GDM1 (cell line): ENCODE measurements at regions not wholly inside any gene's neighbourhood (a gene's known extent, or its start where the extent isn't known, plus 50 kb on each side); places are given as distances from the start of the nearest gene placed in this dataset.
"Not testable (repeated sequence)": the region's sequence is repeated elsewhere in the genome, so short reads cannot be mapped to it uniquely, and the experiment has no call there.

Experiments
- DNase-seq: peaks from one replicate; lab custom pipeline; 2025; lab: John Stamatoyannopoulos, UW

DNA sequence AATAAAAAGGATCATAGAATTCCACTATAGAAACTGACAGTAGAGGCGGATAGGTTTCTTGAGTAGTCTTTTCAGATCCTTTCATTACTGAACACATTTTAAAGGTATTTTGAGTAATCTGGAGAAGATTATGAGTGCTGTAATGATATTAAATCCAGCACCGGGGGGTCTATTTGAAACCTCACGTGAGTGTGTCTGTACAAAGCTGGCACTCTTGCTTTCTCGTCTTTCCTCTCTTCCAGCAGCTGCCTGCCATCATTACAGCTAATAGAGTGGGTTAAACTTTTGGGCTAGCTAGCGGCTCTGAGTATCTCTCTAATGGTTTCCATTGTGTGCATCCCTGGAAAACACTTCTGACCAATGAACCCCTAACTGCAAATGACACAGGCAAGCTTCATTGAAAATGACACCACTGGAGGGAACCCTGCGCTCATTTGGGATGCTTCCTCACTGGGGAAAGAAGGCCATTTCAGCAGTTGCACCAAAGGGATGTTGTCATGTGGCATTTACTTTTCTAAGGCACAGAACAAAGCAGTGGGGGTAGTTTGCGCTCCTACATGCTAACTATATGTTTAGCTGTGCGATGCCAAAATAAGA lies 101.0 kb downstream of the HRH4 start:
- DNase-seq = no peak

DNA sequence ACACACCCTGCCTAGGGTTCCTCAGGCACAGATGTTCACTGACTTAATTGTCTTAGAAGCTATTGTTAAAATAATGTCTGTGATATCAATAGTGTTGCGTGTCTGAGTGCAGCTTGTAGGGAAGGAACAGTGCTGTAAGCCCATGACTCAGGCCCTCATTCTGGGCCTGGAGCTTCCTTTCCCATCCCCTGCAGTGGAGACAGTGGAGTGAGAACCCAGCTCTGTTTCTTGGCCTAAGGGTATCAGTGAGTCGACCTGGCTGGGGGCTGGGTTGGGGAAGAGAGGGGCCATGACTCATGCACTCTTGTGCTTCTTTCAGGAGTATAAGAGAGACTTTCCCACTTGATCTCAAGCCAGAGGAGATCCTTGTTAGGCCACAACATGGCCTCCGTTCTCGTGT lies 106.8 kb downstream of the HRH4 start:
- DNase-seq = no peak

DNA sequence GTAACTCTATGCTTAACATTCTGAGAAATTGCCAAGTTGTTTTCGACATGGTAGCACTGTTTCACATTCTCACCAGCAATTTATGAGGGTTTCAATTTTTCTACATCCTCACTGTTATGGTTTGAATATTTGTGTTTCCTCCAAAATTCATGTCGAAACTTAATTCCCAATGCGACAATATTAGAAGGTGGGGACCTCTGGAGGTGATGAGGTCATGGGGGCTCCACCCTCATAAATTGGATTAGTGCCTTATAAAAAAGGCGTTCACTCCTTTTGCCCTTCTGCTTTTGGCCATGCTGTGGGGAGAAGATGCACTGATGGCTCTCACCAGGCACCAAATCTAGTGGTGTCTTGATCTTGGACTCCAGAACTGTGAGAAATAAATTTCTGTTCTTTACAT lies 110.3 kb downstream of the HRH4 start:
- no peak for DNase-seq

DNA sequence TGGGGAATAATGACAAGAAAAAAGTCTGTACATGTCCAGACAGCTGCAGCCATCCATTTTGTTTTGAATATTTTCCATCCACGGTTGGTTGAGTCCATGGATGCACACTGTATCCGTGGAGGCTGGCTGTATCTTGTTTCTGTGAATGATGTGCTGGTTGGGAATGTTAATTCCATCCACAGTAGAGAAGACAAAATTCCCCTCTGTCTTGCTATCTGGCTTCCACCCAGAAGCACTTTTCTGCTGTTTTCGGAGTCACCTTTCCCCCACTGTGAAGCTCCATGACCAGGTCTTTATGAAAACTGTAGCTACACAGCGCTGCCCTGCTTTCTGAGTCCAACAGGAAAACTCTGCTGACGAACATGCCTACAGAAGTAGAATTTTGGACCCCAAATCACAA lies 122.3 kb downstream of the HRH4 start:
- DNase-seq = no peak

DNA sequence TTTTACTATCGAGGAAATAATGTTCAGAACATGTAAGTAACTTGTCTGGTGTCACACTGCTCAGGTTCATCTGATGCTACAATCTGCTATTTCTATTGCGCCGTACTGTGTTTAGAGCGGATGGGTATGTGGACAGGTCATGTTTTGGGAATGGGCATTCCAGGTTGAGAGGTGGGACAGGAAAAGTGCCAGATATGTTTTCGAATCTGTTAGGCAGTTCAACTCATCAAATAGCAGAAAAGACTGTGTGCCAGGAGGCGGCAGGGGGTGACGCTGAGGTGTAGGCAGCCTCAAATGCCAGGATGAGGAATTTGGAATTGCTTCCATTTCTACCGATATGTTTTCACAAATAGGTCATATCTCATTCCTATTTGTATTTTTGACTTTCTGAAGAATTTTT lies 123.8 kb downstream of the HRH4 start:
- no peak for DNase-seq

DNA sequence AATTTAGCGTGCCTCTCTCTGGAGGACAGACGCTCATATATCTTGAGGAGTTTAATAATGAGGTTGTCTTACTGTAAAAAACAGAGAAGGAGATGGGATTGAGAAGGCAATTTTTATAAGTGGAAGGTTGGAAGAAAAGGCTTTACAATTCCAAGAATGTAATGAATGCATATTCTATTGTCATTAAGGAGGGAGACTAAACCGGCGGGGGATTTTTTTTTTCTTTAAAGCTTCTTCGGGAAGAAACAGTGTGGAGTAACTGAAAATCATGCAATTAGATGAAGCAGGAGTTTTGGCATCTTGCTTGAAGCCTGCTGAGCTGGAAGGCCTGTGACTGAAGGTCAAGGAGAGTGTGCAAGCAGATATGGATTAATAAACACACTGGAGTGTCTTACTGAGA lies 124.4 kb downstream of the HRH4 start:
- no peak for DNase-seq

DNA sequence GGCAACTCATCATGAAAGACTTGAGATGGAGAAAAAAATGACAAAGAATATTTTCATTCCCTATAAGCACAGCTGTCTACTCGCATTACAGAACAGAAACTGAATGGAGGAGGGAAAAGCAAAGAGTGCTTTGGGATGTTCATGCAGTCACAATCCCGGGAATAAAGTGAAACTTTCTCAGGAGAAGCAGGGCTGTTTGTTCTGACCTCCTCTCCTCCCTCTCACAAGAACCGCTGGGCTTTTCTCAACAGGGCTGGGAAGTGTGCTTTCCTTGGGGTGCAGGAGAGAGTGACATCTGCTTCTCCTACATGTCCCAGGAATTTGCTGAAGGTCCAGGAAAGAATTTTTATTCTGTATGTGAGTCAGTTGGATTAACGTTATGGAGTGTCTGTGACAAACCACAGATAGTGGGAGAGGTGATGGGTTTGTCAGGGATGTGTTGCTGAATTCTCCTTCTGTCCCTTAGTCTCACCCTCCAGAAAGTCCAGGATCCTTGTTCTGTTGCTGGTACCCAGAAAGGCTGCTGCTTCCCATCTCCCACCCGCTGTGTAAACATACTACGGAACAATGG lies 125.6 kb downstream of the HRH4 start:
- DNase-seq = no peak

DNA sequence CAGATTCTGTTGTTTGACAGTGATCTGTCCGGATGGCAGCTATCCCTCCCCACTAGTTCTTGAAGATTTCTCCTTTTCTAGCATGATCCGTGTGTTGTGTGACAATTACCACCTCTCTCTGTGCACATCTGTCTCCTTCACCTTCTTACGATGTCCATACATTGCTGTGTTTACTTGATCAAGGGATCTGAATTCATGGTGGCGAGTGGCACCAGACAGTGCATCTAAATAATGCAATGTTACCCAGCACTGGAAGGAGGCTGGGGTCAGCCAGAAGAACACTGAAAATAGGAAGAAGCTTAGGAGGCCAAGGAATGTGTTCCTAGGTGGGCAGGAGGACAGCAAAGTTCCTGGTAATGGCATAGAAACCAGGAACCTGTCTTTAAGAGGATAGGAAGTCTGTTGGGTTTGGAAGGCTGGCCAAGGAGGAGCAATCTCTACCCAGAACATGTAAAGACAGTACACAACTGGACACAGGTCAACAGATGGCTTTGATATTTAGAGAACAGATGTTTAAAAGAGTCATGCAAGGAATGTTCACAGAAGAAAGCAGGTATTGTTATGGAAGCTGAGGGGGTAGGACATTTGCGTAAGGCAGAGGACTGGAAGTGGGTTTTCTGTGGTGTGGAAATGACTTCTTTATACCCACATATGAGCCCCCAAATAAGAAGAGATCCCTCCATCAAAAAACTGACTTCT lies 126.4 kb downstream of the HRH4 start:
- DNase-seq = no peak

DNA sequence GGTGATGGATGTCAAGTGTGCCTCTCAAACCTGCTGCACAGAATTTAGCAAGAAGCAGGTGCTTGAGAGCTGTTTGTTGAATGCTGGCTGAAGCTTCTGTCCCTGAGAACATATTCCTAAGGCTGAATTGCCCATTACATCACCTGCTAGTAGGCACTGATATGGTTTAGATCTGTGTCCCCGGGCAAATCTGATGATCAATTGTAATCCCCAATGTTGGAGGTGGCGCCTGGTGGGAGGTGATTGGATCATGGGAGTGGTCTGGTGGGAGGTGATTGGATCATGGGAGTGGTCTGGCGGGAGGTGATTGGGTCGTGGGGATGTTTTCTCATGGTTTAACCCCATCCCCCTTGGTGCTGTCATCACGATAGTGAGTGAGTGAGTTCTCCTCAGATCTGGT lies 128.0 kb downstream of the HRH4 start:
- DNase-seq = no peak

DNA sequence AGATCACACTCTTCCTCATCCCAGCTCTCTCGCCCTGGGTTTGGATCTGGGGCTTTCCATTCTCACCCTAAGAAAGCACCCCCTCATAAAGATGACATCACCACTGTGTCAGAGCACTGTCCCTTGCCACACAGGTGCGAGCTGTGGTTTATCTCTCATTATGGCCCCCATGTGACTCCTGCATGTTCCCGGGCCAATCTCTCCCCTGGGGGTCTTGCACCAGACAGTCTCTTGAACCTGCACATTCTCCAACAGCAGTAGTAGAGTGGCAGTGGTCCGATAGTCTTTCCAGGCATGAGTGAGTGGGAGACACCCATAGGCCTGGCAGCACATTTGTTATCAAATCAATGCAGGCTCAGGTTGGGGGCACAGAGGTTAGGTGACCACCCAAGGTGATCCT lies 130.5 kb downstream of the HRH4 start:
- no peak for DNase-seq

DNA sequence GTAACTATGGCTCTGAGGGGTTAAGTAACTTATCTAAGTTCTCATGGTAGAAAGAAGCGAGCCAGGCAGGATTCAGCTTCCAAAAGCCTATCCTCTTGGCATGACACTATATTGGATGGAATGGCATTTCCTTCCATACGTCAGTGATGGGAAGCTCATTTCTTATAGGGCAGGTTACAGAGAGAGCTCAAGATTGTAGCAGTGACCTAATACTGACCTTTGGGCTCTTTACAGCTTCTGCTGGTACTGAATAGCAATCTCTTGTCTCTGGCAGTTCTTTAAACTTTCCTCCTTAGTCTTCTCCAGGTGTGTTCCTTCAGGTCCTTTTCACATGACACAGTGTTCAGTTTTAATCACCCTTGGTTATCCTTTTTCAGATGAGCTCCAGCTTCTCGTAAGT lies 133.0 kb downstream of the HRH4 start:
- DNase-seq = no peak

DNA sequence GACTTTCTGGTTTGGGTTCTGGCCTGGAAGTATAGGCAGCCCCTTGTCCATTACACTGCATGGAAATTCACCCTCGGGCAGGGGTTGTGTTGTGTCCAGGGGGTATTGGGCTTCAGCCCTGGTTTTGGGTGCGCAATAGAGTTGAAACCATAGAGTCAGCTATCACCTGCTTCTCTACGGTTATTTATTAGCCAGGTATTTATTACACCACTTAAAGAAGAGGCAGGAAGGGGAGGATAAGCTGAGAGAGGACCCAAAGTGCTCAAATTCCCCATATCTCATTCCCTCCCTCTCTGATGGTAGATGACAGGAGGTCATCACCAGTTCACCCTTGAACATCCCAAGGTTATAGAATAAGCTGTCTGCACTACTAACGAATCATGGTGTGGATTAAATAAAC lies 133.4 kb downstream of the HRH4 start:
- no peak for DNase-seq

DNA sequence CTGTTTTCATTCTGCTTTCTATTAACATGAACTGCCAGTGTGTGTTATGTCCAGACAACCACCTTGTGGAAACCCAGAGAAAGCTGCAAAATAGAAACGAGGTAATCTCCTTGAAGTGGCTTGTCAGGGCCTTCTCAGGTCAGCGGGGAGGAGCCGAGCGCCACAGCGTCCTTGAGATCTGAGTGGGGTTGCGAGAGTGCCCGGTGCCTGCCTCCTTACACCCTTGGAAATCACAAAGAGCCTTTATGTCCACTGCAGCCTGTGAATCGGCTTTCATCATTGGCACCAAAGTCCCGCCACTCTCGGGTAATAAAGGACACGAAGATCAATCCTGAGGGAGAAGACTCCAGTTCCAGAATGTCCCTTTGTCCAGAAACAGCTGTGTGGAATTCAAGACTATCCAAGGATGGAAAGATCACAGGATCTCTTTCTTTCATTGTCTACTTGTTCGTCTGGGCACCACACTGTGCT lies 135.2 kb downstream of the HRH4 start:
- no peak for DNase-seq

DNA sequence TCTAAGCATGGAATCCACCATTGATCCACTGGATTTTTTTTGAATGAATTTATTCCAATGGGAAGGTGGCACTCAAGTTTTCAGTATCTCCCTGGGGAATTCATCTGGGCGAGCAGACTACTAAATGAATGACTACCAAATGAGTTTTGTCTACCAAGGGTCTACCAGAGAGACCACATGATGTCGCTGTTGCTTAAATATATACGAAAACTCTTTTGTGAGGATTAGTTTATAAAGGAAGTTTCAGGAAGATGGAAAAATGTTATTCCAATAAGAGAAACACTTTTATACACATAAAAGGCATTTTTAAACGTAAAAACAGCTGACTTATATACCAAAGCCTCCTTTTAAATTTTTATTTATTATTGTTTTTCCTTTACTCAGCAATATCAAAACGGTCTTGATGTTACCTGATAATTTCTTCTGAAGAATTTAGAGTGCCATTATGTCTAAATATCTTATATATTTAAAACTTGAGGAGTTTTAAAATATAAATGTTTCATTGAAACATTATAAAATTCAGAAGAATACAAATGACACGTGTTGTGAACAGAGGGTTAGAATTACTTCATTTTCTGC lies 139.7 kb downstream of the HRH4 start:
- peak; percentile 1 for DNase-seq

DNA sequence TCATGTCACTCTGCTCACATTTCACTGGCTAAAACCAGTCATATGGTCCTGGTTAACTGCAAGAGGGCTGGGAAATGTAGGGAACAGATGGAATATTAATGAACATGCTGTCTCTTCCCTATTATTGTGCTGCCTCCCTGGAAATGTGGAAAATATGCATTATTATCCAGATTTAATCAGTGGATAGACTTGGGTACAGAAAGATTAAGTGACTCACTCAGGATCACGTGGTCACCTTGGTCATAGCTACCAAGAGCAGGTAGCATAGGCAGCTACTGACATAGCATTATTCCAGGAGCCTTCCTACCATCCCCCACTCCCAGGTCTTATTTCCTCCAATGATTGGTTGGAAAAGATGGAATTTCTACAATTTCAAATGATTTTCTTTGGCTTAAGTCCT lies 141.1 kb downstream of the HRH4 start:
- no peak for DNase-seq

DNA sequence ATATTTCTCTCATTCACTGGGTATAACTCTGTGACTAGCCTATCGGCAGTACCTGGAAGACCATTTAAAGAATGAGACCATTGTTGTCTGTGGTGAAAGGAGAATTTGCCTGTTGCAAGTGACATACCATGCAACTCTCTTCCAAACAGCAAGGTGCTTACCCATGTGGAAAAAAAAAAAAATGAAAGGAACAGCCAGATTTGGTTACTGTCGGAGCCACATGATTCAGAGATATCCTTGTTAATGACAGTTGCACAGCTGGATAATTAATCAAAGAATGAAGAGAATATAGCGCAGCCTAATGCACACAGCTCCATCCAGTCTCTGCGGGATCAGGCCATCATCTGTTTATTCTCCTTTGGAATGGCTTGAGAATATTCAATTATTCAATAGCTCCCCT lies 141.8 kb downstream of the HRH4 start:
- no peak for DNase-seq

DNA sequence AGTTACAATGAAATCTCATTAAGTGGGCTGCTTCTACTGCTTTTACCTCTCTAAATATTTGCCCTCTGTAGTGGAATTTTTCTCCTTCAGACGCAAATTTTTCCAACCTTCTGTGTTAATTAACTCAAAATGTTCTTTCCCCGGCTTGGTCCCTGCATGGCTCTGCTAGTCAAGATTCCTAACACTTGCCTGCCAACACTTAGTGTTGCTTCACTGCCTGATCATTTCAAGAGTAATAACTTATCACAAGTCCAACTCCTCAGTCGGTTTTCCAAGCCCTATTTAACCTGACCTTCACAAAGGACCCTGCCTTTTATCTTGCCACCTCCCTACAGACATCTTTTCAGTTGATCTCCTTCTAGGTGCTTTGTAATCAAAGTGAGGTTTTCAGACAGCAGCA lies 142.7 kb downstream of the HRH4 start:
- DNase-seq = no peak

DNA sequence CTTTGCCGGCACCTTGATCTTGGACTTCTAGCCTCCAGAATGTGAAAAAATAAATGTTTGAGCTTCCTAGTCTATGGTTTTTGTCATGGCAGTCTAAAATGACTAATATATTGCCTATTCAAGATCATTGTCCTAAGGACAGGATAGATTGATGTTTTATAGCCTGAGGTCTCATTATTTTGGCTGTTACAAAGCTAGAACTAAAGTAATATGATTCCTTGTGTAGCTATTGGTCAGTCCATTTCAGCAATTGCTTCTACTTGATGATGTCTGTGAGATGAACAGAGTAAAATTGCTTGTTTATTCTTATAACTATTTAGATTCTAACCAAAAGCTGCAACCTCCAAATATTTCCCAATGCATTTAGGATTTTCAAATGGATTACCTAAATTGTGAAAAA lies 145.0 kb downstream of the HRH4 start:
- DNase-seq = no peak

DNA sequence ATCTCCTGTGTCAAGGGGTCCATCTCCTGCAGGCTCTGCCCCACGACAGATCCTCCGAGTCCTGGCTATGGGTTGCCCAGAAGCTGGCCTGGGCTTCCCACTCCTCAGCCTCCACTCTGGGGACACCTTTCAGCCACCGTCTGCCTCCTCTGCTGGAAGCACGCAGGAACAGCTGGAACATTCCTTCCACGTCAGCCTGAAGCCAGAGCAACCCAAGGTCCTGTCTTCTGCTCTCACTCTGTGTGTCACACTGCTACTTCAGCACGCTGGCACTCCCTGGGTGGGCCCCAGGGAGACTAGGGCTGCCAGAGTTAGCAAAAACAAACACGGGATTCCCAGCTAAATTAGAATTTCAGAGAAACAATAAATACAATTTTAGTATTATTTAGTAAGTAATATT lies 148.8 kb downstream of the HRH4 start:
- DNase-seq = no peak

DNA sequence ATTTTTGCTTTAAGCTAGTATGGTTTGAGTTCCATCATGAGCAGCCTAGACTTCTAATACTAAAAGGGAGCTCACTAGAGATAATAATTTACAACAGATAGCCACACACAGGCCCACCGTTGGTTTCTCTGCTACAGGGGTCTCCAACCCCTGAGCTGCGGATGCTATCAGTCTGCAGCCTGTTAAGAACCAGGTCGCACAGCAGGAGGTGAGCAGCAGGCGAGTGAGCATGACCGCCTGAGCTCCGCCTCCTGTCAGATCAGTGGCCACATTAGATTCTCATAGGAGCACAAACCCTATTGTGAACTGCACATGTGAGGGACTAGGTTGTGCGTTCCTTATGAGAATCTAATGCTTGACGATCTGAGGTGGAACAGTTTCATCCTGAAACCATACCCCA lies 150.6 kb downstream of the HRH4 start:
- no peak for DNase-seq

DNA sequence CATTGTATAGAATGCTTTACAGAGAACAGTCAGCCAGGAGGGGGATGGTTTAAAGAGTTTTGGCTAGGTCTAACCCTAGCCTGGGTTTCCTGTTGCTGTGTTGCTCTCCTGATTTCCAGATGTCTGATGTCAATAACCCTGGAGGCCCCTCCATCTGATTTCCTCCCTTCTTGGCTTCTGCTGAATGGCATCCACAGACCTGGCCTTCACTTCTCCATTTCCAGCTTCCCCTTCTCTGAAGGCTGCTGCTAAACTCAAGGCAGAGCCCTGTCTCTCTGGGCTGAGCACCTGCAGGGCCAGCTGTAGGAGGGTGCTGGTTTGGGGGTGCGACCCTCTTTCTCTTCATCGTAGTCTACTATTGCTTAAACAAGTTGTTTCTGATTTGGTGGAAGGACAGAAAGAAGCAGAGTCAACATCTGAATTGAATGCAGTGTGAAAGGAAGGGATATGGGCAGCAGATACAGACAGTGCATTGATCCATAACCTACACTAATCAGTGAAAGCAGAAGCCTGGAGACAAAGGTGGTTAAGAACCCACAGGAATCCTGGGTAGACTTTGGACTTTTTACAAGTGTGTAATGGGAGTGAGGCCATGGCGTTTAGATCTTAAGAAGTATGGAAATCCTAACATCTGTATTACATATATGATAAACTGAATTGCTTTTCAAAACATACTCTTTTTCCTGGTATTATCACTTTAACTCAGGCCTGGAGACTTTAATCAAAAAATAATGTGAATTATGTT lies 153.6 kb downstream of the HRH4 start:
- DNase-seq = peak; percentile 84

DNA sequence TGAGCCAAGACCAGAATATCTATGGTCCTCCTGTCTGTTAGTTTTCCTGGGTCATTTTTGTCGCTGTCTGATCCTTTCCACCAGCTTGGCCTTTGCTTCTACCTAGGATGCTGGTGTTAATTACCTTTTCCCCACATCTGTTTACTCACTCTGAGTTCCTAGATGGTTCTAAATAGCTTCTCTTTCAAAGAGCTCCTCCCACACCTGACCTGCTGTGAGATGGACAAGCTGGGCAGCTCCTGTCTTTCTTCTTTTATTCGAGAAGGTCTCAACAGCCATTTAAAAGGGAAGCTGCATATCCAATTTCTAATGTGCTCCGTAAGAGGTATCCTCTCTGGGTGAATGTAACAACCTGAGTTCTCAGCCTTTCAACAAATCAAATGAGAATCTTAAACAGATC lies 156.2 kb downstream of the HRH4 start:
- no peak for DNase-seq

DNA sequence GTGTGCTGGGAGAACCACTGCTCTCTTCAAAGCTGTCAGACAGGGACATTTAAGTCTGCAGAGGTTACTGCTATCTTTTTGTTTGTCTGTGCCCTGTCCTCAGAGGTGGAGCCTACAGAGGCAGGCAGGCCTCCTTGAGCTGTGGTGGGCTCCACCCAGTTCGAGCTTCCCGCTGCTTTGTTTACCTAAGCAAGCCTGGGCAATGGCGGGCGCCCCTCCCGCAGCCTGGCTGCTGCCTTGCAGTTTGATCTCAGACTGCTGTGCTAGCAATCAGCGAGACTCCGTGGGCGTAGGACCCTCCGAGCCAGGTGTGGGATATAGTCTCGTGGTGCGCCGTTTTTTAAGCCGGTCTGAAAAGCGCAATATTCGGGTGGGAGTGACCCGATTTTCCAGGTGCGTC lies 164.0 kb downstream of the HRH4 start:
- not testable (repeated sequence) for DNase-seq
